ENCODE measurements at regions not wholly inside any gene's neighbourhood (a gene's known extent, or its start where the extent isn't known, plus 50 kb on each side); places are given as distances from the start of the nearest gene placed in this dataset.
"Not testable (repeated sequence)": the region's sequence is repeated elsewhere in the genome, so short reads cannot be mapped to it uniquely, and the experiment has no call there.

GRCh38 chr5:18990852-18991251, 997.1 kb downstream of the CDH18 start:
- no peak for DNase-seq

- DNase-seq: no peak
Measured at GRCh38 chr5:18992264-18992663, 995.7 kb downstream of the CDH18 start.

GRCh38 chr5:18999478-18999877, 988.5 kb downstream of the CDH18 start:
- no peak for DNase-seq

- DNase-seq: no peak
Measured at GRCh38 chr5:19001054-19001453, 986.9 kb downstream of the CDH18 start.

- no peak for DNase-seq
Measured at GRCh38 chr5:19001539-19001938, 986.5 kb downstream of the CDH18 start.

GRCh38 chr5:19002111-19002510, 985.9 kb downstream of the CDH18 start:
- DNase-seq: no peak

- no peak for DNase-seq
Measured at GRCh38 chr5:19018822-19019221, 969.2 kb downstream of the CDH18 start.

GRCh38 chr5:19031491-19031890, 956.5 kb downstream of the CDH18 start:
- peak; percentile 90 for DNase-seq

- no peak for DNase-seq
Measured at GRCh38 chr5:19035816-19036215, 952.2 kb downstream of the CDH18 start.

- no peak for DNase-seq
Measured at GRCh38 chr5:19042106-19042505, 945.9 kb downstream of the CDH18 start.

- DNase-seq: no peak
Measured at GRCh38 chr5:19044311-19044710, 943.7 kb downstream of the CDH18 start.

GRCh38 chr5:19044931-19045695, 942.9 kb downstream of the CDH18 start:
- peak; percentile 50 for DNase-seq

GRCh38 chr5:19047277-19047676, 940.7 kb downstream of the CDH18 start:
- no peak for DNase-seq

- no peak for DNase-seq
Measured at GRCh38 chr5:19048726-19049125, 939.3 kb downstream of the CDH18 start.

- no peak for DNase-seq
Measured at GRCh38 chr5:19058216-19058615, 929.8 kb downstream of the CDH18 start.

GRCh38 chr5:19064094-19064493, 923.9 kb downstream of the CDH18 start:
- DNase-seq: no peak

- DNase-seq: no peak
Measured at GRCh38 chr5:19067741-19068140, 920.3 kb downstream of the CDH18 start.

GRCh38 chr5:19098434-19098833, 889.6 kb downstream of the CDH18 start:
- no peak for DNase-seq

GRCh38 chr5:19099195-19099594, 888.8 kb downstream of the CDH18 start:
- DNase-seq: no peak

- no peak for DNase-seq
Measured at GRCh38 chr5:19104948-19105347, 883.1 kb downstream of the CDH18 start.

GRCh38 chr5:19122923-19123322, 865.1 kb downstream of the CDH18 start:
- no peak for DNase-seq

- no peak for DNase-seq
Measured at GRCh38 chr5:19125956-19126713, 861.9 kb downstream of the CDH18 start.

GRCh38 chr5:19140276-19140675, 847.7 kb downstream of the CDH18 start:
- DNase-seq: no peak

GRCh38 chr5:19141937-19142524, 846.0 kb downstream of the CDH18 start:
- DNase-seq: not testable (repeated sequence)

Data from NCI-H748 treated with DMSO at 0.1 percent for 48 hours (cell line).